Right lobe of liver (tissue), 6 donors: ENCODE measurements at regions not wholly inside any gene's neighbourhood (a gene's known extent, or its start where the extent isn't known, plus 50 kb on each side); places are given as distances from the start of the nearest gene placed in this dataset.

ENCODE experiments used
- ATAC-seq, 4 donors: fragments of 200-7000 bp; cut with Tn5 transposase; one replicate each; pipeline ENCODE4 v1.9.1; 2020; ENCODE audit warnings: mild to moderate bottlenecking in 4 of 4, moderate library complexity in 4 of 4
- DNase-seq, 3 donors: peaks; one replicate each; pipeline ENCODE4 v3.0.0-alpha.2; 2020
- H3K27ac ChIP-seq, 3 donors: fragments of 200-600 bp; one replicate each; pipeline ENCODE4 v1.8.0; 2022
- H3K27me3 ChIP-seq, 2 donors: fragments of 200-600 bp; one replicate each; pipeline ENCODE4 v1.8.0; 2022
- H3K36me3 ChIP-seq, 4 donors: fragments of 200-600 bp; sonication (generic) in 1 of 4; one replicate each; pipeline versions ENCODE4 v1.5.1 to v1.8.0; 2017 to 2022; ENCODE audit warnings: control low read depth in 1 of 4
- H3K4me1 ChIP-seq, 4 donors: fragments of 200-600 bp; sonication (generic) in 1 of 4; one replicate each; pipeline versions ENCODE4 v1.5.1 to v1.8.0; 2017 to 2022; ENCODE audit warnings: control low read depth in 1 of 4
- H3K4me3 ChIP-seq, 3 donors: fragments of 200-600 bp; one replicate each; pipeline ENCODE4 v1.8.0; 2022
- H3K9me3 ChIP-seq, 4 donors: fragments of 200-600 bp; sonication (generic) in 1 of 4; one replicate each; pipeline versions ENCODE4 v1.5.1 to v1.8.0; 2017 to 2022; ENCODE audit warnings: control low read depth in 1 of 4
- CTCF ChIP-seq, 4 donors: fragments of 200-600 bp in 3 of 4; fragments of 450-650 bp in 1 of 4; IDR thresholded peaks; one replicate each; pipeline versions ENCODE4 v1.5.1 to v1.8.0; 2016 to 2022; ENCODE audit warnings: antibody characterized with exemption in 4 of 4, mild to moderate bottlenecking in 2 of 4
- POLR2A ChIP-seq: fragments of 450-650 bp; IDR thresholded peaks from one replicate; pipeline ENCODE4 v1.6.1; 2017; ENCODE audit warnings: antibody characterized with exemption, mild to moderate bottlenecking
- WGBS: methylation state at CpG from one replicate; pipeline ENCODE4 v1.1.6; 2018; ENCODE audit warnings: low coverage, low lambda C conversion rate; ENCODE audit not compliant: insufficient coverage; ENCODE audit errors: missing lambda C conversion rate; 5-methylcytosine and 5-hydroxymethylcytosine counted together
- intact Hi-C, 2 donors: fragments of 100-400 bp; cut with DNase I; formaldehyde crosslinking; loops; one replicate each; pipeline versions ENCODE4 v1.11.2 to v1.14.1; 2022
- donor health status: DM: no; HTN: yes; CAD: no.
- donor health status: DM: no; HTN: no; CAD: no.
- donor health status: DM: no; HTN: no; CAD: no.
- donor health status: DM: no; HTN: yes; CAD: no.
- donor health status: DM: no; HTN: yes; CAD: no.

GRCh38 chr6:12426121-12426520, 136.0 kb downstream of the EDN1 start:
- no peak overlapping the region for H3K27ac ChIP-seq
- no peaks in the 10 kb centered on the region for H3K27me3 ChIP-seq
- no peaks in the 10 kb centered on the region for H3K9me3 ChIP-seq
- WGBS = 89% methylated on average over 4 of the region's 4 CpGs
- H3K4me3 ChIP-seq = no peak overlapping the region
- TF ChIP-seq POLR2A (no peak), CTCF (IDR thresholded peaks at IDR 0.05) (no peak)
- H3K4me1 ChIP-seq = no peaks in the 10 kb centered on the region
- intact Hi-C loops = no loop called here
- DNase-seq = no peak
- no peaks in the 10 kb centered on the region for H3K36me3 ChIP-seq
- ATAC-seq = no peak

- no peaks in the 10 kb centered on the region for H3K4me1 ChIP-seq
- DNase-seq (no peak), ATAC-seq (no peak)
- H3K27me3 ChIP-seq = no peaks in the 10 kb centered on the region
- no peak for TF ChIP-seq POLR2A
- no peak for TF ChIP-seq CTCF (IDR thresholded peaks at IDR 0.05)
- WGBS = 34% methylated on average over 3 of the region's 3 CpGs
- no peak overlapping the region for H3K27ac ChIP-seq
- H3K9me3 ChIP-seq = no peaks in the 10 kb centered on the region
- intact Hi-C loops = no loop called here
- no peak overlapping the region for H3K4me3 ChIP-seq
- no peaks in the 10 kb centered on the region for H3K36me3 ChIP-seq
Measured at GRCh38 chr6:12431023-12431422, 140.9 kb downstream of the EDN1 start.

DNA sequence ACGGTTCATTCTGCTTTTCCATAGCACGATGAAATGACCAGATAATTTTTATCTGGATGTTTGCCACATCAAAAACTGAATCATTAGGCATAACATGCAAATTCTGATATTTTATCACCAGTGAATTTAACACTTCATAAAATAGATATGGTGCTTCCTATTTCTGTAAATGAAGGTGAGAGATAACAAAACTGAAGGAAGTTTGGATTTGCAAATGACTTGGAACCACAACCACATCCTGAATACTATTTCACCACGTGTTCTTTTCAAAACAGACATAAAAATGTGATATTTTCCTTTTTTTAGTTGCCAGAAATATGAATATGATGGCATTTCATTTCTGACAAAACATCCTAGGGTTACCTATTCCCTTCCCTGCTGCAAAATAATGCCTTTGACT, 146.1 kb downstream of the EDN1 start:
- intact Hi-C loops = no loop called here
- DNase-seq (no peak), ATAC-seq (no peak)
- no peaks in the 10 kb centered on the region for H3K9me3 ChIP-seq
- 35% methylated on average over 3 of the region's 3 CpGs for WGBS
- TF ChIP-seq POLR2A (no peak), CTCF (IDR thresholded peaks at IDR 0.05) (no peak)
- H3K27ac ChIP-seq = no peak overlapping the region
- no peaks in the 10 kb centered on the region for H3K36me3 ChIP-seq
- H3K4me3 ChIP-seq = no peak overlapping the region
- H3K27me3 ChIP-seq = no peaks in the 10 kb centered on the region
- H3K4me1 ChIP-seq = peaks cover 0 to 8% (median 1%) of the 10 kb centered on the region in 4 donors

- Histone ChIP-seq H3K9me3 (no peaks in the 10 kb centered on the region), H3K4me1 (peaks cover 0 to 8% (median 1%) of the 10 kb centered on the region in 4 donors), H3K36me3 (no peaks in the 10 kb centered on the region), H3K27me3 (no peaks in the 10 kb centered on the region), H3K27ac (no peak overlapping the region), H3K4me3 (no peak overlapping the region)
- DNase-seq = no peak
- peak; percentile 36 to 74 (median 58) for ATAC-seq
- 38% methylated on average over 1 of the region's 1 CpG for WGBS
- TF ChIP-seq POLR2A (no peak), CTCF (IDR thresholded peaks at IDR 0.05) (no peak)
- intact Hi-C loops = no loop called here
Measured at GRCh38 chr6:12436683-12437082, 146.5 kb downstream of the EDN1 start.

GRCh38 chr6:12439296-12439695, 149.1 kb downstream of the EDN1 start:
- H3K4me1 ChIP-seq = peaks cover 0 to 8% (median 1%) of the 10 kb centered on the region in 4 donors
- no peaks in the 10 kb centered on the region for H3K9me3 ChIP-seq
- DNase-seq = no peak
- no peak for ATAC-seq
- TF ChIP-seq POLR2A = no peak
- TF ChIP-seq CTCF (IDR thresholded peaks at IDR 0.05) = no peak
- H3K27ac ChIP-seq = no peak overlapping the region
- H3K4me3 ChIP-seq = no peak overlapping the region
- H3K27me3 ChIP-seq = no peaks in the 10 kb centered on the region
- H3K36me3 ChIP-seq = no peaks in the 10 kb centered on the region
- intact Hi-C loops = no loop called here
